Upper lobe of left lung (tissue), 4 donors: ENCODE measurements at regions not wholly inside any gene's neighbourhood (a gene's known extent, or its start where the extent isn't known, plus 50 kb on each side); places are given as distances from the start of the nearest gene placed in this dataset.

Experiments
- CTCF ChIP-seq, 6 experiments: fragments of 450-650 bp in 4 of 6; fragments of 200-600 bp in 2 of 6; sonication (generic) in 2 of 6; IDR thresholded peaks; one replicate each; pipeline ENCODE4 v1.5.1; 2016 to 2019; ENCODE audit warnings: antibody characterized with exemption in 6 of 6
- POLR2A ChIP-seq, 4 donors: fragments of 450-650 bp; IDR thresholded peaks; one replicate each; pipeline ENCODE4 v1.5.1; 2016 to 2017; ENCODE audit warnings: antibody characterized with exemption in 4 of 4, mild to moderate bottlenecking in 2 of 4
- POLR2AphosphoS5 ChIP-seq, 2 donors: sonication (generic); formaldehyde crosslinking; IDR thresholded peaks; one replicate each; pipeline ENCODE4 v1.5.1; 2017; ENCODE audit warnings: antibody characterized with exemption in 2 of 2

- TF ChIP-seq CTCF (IDR thresholded peaks at IDR 0.05) (no peak), POLR2AphosphoS5 (IDR thresholded peaks at IDR 0.05) (no peak), POLR2A (IDR thresholded peaks at IDR 0.05) (no peak)
Measured at GRCh38 chr12:13387101-13387500, 190.6 kb downstream of the EMP1 start.
